ENCODE measurements at regions not wholly inside any gene's neighbourhood (a gene's known extent, or its start where the extent isn't known, plus 50 kb on each side); places are given as distances from the start of the nearest gene placed in this dataset.

- DNase-seq, result no peak
These were observed 937.0 kb upstream of the PHF14 start for GRCh38 chr7:10036693-10037092.

GRCh38 chr7:10038351-10038750 lies 935.3 kb upstream of the PHF14 start:
- no peak for DNase-seq
- H3K4me3 ChIP-seq (ENCODE audit: low read length), result no peak overlapping the region
- H3K4me2 ChIP-seq (ENCODE audit: low read depth, low read length, poor library complexity, severe bottlenecking), result no peak overlapping the region

More at GRCh38 chr7:10036693-10037092, 937.0 kb upstream of the PHF14 start:
- no peak overlapping the region for H2AFZ ChIP-seq (ENCODE audit: low read length)
- no peak overlapping the region for H3K27ac ChIP-seq (ENCODE audit: low read length)
- H3K9ac ChIP-seq (ENCODE audit: low read length), result no peak overlapping the region
- no peaks in the 10 kb centered on the region for H3K36me3 ChIP-seq (ENCODE audit: insufficient read depth, low read length)
- no peaks in the 10 kb centered on the region for H4K20me1 ChIP-seq (ENCODE audit: insufficient read depth, low read depth, low read length)
- no peaks in the 10 kb centered on the region for H3K4me1 ChIP-seq (ENCODE audit: low read length)
- H3K9me3 ChIP-seq (ENCODE audit: low read length), result peaks cover 18% of the 10 kb centered on the region
- H3K4me3 ChIP-seq (ENCODE audit: low read length), result no peak overlapping the region
- H3K27me3 ChIP-seq (ENCODE audit: low read length), result no peaks in the 10 kb centered on the region
- H3K4me2 ChIP-seq (ENCODE audit: low read depth, low read length, poor library complexity, severe bottlenecking), result no peak overlapping the region
- H3K79me2 ChIP-seq (ENCODE audit: low read length), result no peaks in the 10 kb centered on the region
- no peaks in the 10 kb centered on the region for H3K9me2 ChIP-seq (replicated peaks; ENCODE audit: insufficient read depth, low read length)

GRCh38 chr7:10040674-10041073 lies 933.0 kb upstream of the PHF14 start:
- no peak for DNase-seq
- H3K9me2 ChIP-seq (replicated peaks; ENCODE audit: insufficient read depth, low read length), result no peaks in the 10 kb centered on the region
- H3K4me1 ChIP-seq (ENCODE audit: low read length), result no peaks in the 10 kb centered on the region
- H2AFZ ChIP-seq (ENCODE audit: low read length), result no peak overlapping the region
- no peaks in the 10 kb centered on the region for H3K36me3 ChIP-seq (ENCODE audit: insufficient read depth, low read length)
- H3K27ac ChIP-seq (ENCODE audit: low read length), result no peak overlapping the region
- no peaks in the 10 kb centered on the region for H3K79me2 ChIP-seq (ENCODE audit: low read length)
- no peaks in the 10 kb centered on the region for H4K20me1 ChIP-seq (ENCODE audit: insufficient read depth, low read depth, low read length)
- H3K4me2 ChIP-seq (ENCODE audit: low read depth, low read length, poor library complexity, severe bottlenecking), result no peak overlapping the region
- H3K27me3 ChIP-seq (ENCODE audit: low read length), result no peaks in the 10 kb centered on the region
- peaks cover 10% of the 10 kb centered on the region for H3K9me3 ChIP-seq (ENCODE audit: low read length)
- H3K4me3 ChIP-seq (ENCODE audit: low read length), result no peak overlapping the region
- H3K9ac ChIP-seq (ENCODE audit: low read length), result no peak overlapping the region

More at GRCh38 chr7:10038351-10038750, 935.3 kb upstream of the PHF14 start:
- Histone ChIP-seq H3K9me2 (replicated peaks; ENCODE audit: insufficient read depth, low read length) (no peaks in the 10 kb centered on the region), H3K79me2 (ENCODE audit: low read length) (no peaks in the 10 kb centered on the region), H3K36me3 (ENCODE audit: insufficient read depth, low read length) (no peaks in the 10 kb centered on the region), H3K4me1 (ENCODE audit: low read length) (no peaks in the 10 kb centered on the region), H3K27ac (ENCODE audit: low read length) (no peak overlapping the region), H4K20me1 (ENCODE audit: insufficient read depth, low read depth, low read length) (no peaks in the 10 kb centered on the region), H2AFZ (ENCODE audit: low read length) (no peak overlapping the region), H3K9ac (ENCODE audit: low read length) (no peak overlapping the region), H3K27me3 (ENCODE audit: low read length) (no peaks in the 10 kb centered on the region), H3K9me3 (ENCODE audit: low read length) (peaks cover 17% of the 10 kb centered on the region)

GRCh38 chr7:10070899-10071298 lies 902.8 kb upstream of the PHF14 start:
- Histone ChIP-seq H3K9ac (ENCODE audit: low read length) (no peak overlapping the region), H3K27ac (ENCODE audit: low read length) (no peak overlapping the region), H3K36me3 (ENCODE audit: insufficient read depth, low read length) (no peaks in the 10 kb centered on the region), H3K9me3 (ENCODE audit: low read length) (peaks cover 5% of the 10 kb centered on the region; the same call in 1 of the 2 replicates), H3K27me3 (ENCODE audit: low read length) (no peaks in the 10 kb centered on the region), H3K9me2 (replicated peaks; ENCODE audit: insufficient read depth, low read length) (no peaks in the 10 kb centered on the region), H3K4me3 (ENCODE audit: low read length) (no peak overlapping the region), H3K4me2 (ENCODE audit: low read depth, low read length, poor library complexity, severe bottlenecking) (no peak overlapping the region), H4K20me1 (ENCODE audit: insufficient read depth, low read depth, low read length) (no peaks in the 10 kb centered on the region), H3K4me1 (ENCODE audit: low read length) (no peaks in the 10 kb centered on the region), H3K79me2 (ENCODE audit: low read length) (no peaks in the 10 kb centered on the region), H2AFZ (ENCODE audit: low read length) (no peak overlapping the region)
- no peak for DNase-seq

- Histone ChIP-seq H3K9me2 (replicated peaks; ENCODE audit: insufficient read depth, low read length) (no peaks in the 10 kb centered on the region), H3K4me1 (ENCODE audit: low read length) (no peaks in the 10 kb centered on the region), H2AFZ (ENCODE audit: low read length) (no peak overlapping the region), H3K9ac (ENCODE audit: low read length) (no peak overlapping the region), H3K4me2 (ENCODE audit: low read depth, low read length, poor library complexity, severe bottlenecking) (no peak overlapping the region), H3K79me2 (ENCODE audit: low read length) (no peaks in the 10 kb centered on the region), H3K4me3 (ENCODE audit: low read length) (no peak overlapping the region), H3K27me3 (ENCODE audit: low read length) (no peaks in the 10 kb centered on the region), H3K36me3 (ENCODE audit: insufficient read depth, low read length) (no peaks in the 10 kb centered on the region), H3K27ac (ENCODE audit: low read length) (no peak overlapping the region), H4K20me1 (ENCODE audit: insufficient read depth, low read depth, low read length) (no peaks in the 10 kb centered on the region), H3K9me3 (ENCODE audit: low read length) (peaks cover 11% of the 10 kb centered on the region)
- no peak for DNase-seq
These were observed 897.8 kb upstream of the PHF14 start for GRCh38 chr7:10075866-10076265.

GRCh38 chr7:10076660-10077300 lies 896.9 kb upstream of the PHF14 start:
- H4K20me1 ChIP-seq (ENCODE audit: insufficient read depth, low read depth, low read length), result no peaks in the 10 kb centered on the region
- H3K27me3 ChIP-seq (ENCODE audit: low read length), result no peaks in the 10 kb centered on the region
- no peaks in the 10 kb centered on the region for H3K36me3 ChIP-seq (ENCODE audit: insufficient read depth, low read length)
- no peak overlapping the region for H3K4me2 ChIP-seq (ENCODE audit: low read depth, low read length, poor library complexity, severe bottlenecking)
- peaks cover 11% of the 10 kb centered on the region for H3K9me3 ChIP-seq (ENCODE audit: low read length)
- H3K4me3 ChIP-seq (ENCODE audit: low read length), result no peak overlapping the region
- no peaks in the 10 kb centered on the region for H3K79me2 ChIP-seq (ENCODE audit: low read length)
- H3K9ac ChIP-seq (ENCODE audit: low read length), result no peak overlapping the region
- no peak overlapping the region for H3K27ac ChIP-seq (ENCODE audit: low read length)
- H2AFZ ChIP-seq (ENCODE audit: low read length), result no peak overlapping the region
- H3K4me1 ChIP-seq (ENCODE audit: low read length), result no peaks in the 10 kb centered on the region
- no peak for DNase-seq
- no peaks in the 10 kb centered on the region for H3K9me2 ChIP-seq (replicated peaks; ENCODE audit: insufficient read depth, low read length)

GRCh38 chr7:10079572-10079971 lies 894.1 kb upstream of the PHF14 start:
- H2AFZ ChIP-seq (ENCODE audit: low read length), result no peak overlapping the region
- H3K4me1 ChIP-seq (ENCODE audit: low read length), result no peaks in the 10 kb centered on the region
- H3K9ac ChIP-seq (ENCODE audit: low read length), result no peak overlapping the region
- no peaks in the 10 kb centered on the region for H3K27me3 ChIP-seq (ENCODE audit: low read length)
- no peaks in the 10 kb centered on the region for H3K79me2 ChIP-seq (ENCODE audit: low read length)
- peaks cover 6% of the 10 kb centered on the region for H3K9me3 ChIP-seq (ENCODE audit: low read length)
- H3K9me2 ChIP-seq (replicated peaks; ENCODE audit: insufficient read depth, low read length), result no peaks in the 10 kb centered on the region
- no peaks in the 10 kb centered on the region for H3K36me3 ChIP-seq (ENCODE audit: insufficient read depth, low read length)
- H3K4me3 ChIP-seq (ENCODE audit: low read length), result no peak overlapping the region
- DNase-seq, result no peak
- no peaks in the 10 kb centered on the region for H4K20me1 ChIP-seq (ENCODE audit: insufficient read depth, low read depth, low read length)
- no peak overlapping the region for H3K27ac ChIP-seq (ENCODE audit: low read length)
- H3K4me2 ChIP-seq (ENCODE audit: low read depth, low read length, poor library complexity, severe bottlenecking), result no peak overlapping the region

- H2AFZ ChIP-seq (ENCODE audit: low read length), result no peak overlapping the region
- H3K36me3 ChIP-seq (ENCODE audit: insufficient read depth, low read length), result no peaks in the 10 kb centered on the region
- H3K27me3 ChIP-seq (ENCODE audit: low read length), result no peaks in the 10 kb centered on the region
- DNase-seq, result no peak
- no peaks in the 10 kb centered on the region for H3K79me2 ChIP-seq (ENCODE audit: low read length)
- no peaks in the 10 kb centered on the region; the same call in none of the 2 replicates for H3K9me3 ChIP-seq (ENCODE audit: low read length)
- H3K9me2 ChIP-seq (replicated peaks; ENCODE audit: insufficient read depth, low read length), result no peaks in the 10 kb centered on the region
- H3K4me2 ChIP-seq (ENCODE audit: low read depth, low read length, poor library complexity, severe bottlenecking), result no peak overlapping the region
- no peaks in the 10 kb centered on the region for H4K20me1 ChIP-seq (ENCODE audit: insufficient read depth, low read depth, low read length)
- H3K4me1 ChIP-seq (ENCODE audit: low read length), result no peaks in the 10 kb centered on the region
- no peak overlapping the region for H3K4me3 ChIP-seq (ENCODE audit: low read length)
- H3K27ac ChIP-seq (ENCODE audit: low read length), result no peak overlapping the region
- H3K9ac ChIP-seq (ENCODE audit: low read length), result no peak overlapping the region
These were observed 890.8 kb upstream of the PHF14 start for GRCh38 chr7:10082896-10083295.

All from Karpas-422 (cell line).